Fibroblast of upper back skin (primary cell): ENCODE measurements at regions not wholly inside any gene's neighbourhood (a gene's known extent, or its start where the extent isn't known, plus 50 kb on each side); places are given as distances from the start of the nearest gene placed in this dataset.

Experiments used
- DNase-seq: peaks from one replicate; pipeline ENCODE4 v3.0.0-alpha.2; 2013

DNA sequence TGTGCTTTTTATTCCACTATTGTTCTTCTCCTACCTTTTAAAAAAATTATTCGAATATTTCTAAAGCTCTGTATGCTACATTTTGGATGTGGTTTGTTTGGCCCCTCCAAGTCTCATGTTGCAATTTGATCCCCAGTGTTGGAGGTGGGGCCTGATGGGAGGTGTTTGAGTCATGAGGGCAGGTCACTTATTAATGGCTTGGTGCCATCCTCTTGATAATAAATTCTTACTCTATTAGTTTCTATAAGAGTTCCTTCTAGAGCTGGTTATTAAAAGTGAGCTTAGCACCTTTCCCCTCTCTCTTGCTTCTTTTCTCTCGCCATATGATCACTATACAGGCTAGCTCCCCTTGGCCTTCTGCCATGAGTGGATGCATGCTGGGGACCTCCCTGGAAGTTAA lies 445.6 kb upstream of the PDE3A start:
- DNase-seq, result no peak

DNA sequence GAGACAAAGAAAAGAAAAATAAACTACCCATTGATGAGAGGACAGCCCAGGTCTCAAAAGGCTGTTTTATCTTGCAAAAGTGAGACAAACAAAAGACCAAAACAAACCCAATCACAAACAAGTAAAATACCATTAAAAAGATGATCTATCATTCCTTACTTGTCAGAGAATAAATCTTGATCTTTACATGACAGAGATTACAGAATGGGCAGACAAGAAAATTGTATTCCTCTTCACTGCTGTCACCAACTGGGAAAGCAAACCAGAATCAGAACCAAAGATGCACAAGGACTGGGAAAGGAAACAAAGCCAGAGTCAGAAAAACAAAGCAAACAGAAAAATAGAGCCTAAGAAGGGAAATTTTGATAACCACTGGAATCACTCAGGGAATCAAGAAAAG lies 444.0 kb upstream of the PDE3A start:
- DNase-seq, result no peak

DNA sequence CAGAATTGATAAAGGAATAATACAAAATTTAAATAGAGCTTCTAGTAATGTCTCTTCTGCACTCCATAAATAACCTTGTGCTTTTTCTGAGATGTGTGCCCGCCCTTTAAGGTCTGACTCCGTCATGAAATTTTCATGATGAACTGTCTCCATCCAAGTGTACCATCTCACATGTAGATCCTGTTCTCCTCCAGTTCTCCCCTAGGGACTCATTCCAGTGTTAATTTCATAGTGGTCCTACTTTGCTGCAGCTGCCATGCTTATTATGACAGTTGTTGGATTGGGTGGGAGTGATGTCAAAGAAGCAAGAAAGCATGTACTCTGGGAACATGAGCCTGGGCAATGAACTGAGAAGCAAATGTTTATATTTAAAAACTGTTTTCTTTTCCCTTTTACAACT lies 442.5 kb upstream of the PDE3A start:
- DNase-seq, result no peak

DNA sequence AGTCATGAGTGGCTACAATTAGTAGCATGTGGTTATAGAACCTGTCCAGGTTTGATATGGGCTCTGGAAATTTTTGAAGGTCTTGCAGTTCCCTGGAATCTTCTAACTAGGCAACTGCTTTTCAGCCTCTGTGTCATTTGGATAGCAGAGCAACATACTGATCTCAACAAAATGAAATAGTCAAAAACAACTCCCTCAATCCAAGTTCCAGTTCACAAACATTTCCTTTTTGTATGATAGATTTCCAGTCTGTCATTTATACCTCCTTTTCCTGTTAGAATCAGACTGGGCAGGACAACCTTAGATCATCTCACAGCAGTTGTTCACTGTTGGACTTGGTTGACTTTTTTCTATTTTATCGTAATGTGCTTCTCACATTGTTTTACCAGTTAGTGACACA lies 442.1 kb upstream of the PDE3A start:
- DNase-seq, result no peak

DNA sequence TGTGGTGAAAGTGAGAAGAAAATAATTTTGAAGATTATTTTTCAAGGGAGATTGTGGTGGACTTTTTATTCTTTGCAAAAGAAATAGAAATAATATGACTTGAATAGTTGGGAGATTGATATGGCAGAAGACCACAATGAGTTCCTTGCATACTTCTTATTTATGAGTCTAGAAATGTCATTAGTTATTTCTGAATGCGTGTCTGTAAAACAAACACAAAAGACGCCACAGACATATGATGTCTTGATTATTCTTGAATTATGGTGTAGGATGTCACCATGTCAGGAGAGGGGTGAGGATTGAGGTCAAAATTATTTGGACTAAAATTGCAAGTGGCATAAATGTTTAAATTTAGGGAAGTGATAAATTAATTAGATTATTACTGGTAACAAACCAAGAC lies 440.7 kb upstream of the PDE3A start:
- no peak for DNase-seq

DNA sequence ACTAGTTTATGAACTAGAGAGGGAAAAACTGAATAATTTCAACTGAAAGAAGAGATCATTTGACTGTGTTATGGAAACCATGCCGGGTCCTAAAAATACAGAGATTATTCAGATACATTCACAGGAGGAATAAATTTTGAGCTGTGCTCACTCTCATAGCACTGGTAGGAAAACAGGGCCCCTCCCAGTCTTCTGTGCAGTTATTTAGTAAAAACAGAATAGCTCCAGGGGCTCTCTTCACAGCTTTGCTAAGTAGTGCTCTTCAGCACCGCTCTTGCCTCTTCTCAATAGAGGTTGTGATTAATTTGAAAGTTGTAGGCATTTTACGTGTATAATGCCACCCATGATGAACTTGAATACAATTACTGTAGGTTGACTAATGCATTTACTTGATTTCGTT lies 435.9 kb upstream of the PDE3A start:
- DNase-seq, result no peak

DNA sequence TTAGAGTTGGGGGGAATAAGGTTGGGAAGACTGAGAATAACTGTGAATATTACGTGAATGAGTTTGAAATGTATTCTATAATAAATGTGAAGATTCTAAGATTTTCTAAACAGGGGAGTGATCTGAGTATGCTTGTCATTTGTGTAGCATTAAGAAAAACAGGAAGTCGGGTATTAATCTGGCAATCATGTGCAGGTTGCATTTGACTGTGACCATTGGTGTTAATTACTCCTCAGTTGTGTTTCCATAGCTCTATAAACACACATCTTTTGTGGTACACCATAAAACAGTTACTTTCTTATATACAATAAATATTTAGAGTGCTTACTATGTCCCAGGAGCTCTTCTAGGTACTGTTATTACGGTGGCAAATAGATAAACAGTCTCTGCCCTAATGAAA lies 434.4 kb upstream of the PDE3A start:
- DNase-seq, result no peak

DNA sequence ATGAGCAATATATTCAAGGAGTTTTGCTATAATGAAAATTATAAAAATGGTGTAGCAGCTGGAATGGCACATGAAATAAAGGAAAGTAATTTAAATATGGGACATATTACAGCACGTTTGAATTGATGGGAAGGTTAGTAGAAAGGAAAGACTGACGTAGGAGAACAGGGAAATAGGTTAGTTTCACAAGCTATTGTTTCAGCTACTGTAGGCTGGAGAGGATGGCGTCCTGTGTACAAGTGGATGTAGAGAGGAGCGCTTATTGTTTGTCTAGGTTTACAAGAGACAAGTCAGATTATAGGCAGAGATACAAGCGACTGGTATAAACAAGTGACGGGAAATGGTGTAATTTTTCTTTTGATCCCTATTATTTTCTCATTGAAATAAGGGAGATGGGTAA lies 431.2 kb upstream of the PDE3A start:
- DNase-seq, result no peak

DNA sequence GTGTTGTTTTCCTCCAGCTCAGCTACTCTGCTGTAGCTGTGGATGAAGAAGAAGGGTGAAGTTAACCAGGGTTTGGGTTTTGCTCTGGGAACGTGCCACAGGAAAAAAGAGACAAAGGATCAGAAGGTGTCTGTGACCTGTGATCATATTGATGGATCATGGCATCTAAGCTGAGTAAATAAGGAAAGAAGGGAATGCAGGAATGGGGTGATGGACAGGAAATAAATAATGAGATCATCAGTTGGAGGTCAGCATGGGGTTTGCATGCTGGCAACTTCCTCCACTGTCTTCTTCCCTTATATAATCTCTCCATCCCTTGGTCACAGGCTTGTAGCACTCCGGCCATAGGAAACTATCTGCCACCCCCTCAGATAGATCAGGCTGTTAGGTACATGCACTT lies 430.3 kb upstream of the PDE3A start:
- no peak for DNase-seq

DNA sequence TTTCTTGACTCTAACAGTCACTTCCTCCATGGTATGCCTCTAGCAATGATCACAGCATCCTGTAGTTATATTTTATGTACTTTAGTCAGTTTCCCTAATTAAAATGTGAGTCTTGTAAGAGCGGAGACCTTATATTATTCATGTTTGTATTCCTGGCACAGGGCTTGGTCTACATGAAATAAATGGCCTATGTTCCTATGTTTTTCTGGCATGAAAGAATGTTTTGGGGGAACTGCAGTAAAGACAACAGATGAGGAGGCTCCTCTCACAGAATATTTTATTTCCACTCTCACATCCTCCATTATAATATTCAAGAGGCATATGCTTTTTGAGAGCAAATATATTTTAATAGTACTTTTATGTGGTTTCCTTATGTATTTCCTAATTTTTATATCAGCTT lies 429.8 kb upstream of the PDE3A start:
- no peak for DNase-seq

DNA sequence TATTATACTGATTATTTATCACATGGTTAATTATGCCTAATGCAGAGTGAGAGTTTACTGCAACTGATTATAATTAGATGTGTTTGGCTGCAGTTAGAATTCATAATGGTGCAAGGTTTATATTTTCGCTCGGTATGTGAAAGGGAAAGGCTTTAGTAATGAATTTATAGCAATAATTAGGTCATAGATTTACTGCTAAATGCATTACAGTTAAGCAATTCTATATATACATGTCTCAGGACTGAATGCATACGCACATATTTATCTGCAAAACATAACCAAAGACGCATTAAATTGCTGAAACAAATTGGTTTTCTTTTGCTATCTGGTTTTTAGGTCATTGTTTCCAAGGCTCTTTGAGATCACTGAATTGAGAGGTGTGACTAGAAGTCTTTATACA lies 428.1 kb upstream of the PDE3A start:
- no peak for DNase-seq

DNA sequence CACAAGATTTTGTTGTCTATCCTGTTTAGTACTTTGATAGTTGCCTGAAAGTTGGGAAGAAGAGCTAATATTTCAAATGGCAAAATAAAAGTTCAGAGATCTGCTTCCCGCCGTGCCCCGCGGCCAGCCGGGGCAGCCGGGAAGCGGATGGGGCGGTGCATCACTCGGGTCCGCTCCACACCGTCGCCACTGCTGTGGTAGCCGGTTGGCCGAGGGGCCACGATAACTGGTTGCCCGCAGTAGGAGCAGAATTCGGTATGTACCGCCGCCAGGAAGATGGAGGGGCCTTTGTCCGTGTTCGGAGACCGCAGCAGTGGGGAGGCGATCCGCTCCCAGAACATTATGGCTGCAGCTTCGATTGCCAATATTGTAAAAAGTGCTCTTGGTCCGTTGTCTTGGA lies 427.2 kb upstream of the PDE3A start:
- no peak for DNase-seq

DNA sequence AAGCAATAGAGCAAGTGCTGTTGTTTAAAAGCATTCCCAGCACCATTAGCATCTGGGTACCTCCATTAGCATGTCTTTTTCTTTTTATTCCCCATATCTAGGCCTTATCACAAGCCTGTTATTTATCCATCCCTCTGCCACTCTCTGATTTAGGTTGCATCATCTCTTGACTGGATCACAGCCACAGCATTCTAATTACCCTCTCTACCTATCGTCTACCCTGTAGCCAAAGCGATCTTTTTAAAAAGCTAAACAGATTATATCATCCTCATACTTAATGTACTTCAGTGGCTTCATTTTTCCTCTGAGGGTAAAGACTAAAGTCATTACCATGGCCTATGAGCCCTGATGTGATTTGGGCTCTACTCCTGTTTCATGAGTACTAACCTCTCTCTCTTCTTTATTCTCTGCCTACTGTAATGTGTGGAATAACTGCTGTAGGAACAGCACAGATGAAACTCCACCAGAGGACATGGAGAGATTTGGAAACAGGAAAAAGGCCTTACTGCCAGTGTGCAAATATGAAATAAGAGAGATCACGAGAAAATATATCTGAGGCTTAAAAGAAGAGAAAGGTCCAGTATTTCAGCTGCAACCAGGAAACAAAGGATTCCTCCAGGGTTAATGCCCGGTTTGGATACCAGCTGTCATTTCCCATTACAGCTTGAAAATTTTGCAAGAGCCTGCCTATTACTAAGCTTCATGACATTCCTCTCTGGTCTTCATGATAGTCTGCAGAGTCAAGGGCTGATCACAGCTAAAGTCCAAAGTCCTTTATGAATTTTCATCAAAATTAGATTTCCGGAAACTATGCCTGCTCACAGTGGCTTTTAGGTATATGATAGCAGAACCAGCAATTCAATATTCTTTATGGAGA lies 422.5 kb upstream of the PDE3A start:
- peak; percentile 68 for DNase-seq

DNA sequence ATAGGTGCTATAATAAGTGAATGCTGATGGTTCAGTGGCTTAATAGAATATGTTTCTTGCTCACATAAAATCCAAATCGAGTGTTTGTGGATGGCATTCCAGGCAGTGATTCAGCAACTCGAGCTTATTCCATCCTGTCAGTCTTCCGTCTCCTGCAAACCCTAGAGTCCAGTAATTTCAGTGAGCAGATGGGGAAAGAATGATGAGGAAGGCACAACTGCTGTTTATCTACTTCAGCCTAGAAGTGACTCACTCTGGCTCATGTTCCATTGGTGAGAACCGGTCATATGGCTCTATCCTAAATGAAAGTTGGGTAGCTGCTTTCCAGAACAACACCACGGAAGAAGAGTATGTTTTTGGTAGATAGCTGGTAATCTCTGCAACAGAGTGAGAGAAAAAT lies 421.8 kb upstream of the PDE3A start:
- peak; percentile 97 for DNase-seq

DNA sequence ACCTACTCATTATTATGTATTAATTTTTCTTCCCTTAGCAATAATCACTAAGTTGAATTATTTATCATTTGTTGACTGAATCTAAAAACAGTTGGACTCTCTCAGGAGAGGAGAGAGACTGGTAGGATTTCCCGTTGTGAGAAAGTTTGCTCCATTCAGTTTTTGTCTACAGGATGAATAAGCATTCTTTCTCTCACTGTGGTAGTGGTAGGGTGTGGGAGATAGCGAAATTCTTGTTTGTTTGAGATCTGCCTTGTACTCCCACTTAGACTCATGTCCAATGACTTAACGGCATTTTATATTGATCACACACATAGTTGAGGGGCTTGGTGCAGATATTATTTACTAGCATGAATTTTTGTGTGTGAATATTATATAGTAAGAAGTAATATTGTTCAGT lies 421.0 kb upstream of the PDE3A start:
- no peak for DNase-seq

DNA sequence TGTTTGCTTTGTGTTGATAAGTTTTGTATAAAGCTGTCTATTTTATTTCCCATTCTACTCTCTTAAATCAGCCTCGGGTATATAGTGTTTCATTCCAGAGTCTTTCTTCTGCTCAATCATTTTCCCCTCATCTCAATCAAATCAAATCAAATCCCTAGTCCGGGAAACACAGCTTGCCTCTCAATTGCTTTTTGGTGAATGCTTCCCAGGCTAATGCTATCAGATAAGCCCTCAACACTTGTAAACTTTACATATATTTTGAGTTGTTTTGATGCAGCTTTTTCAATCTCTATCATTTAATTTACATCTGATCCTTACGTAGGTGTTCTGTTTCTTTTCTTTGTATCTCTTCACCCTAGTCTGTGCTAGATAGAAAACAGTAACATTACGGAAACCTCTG lies 416.7 kb upstream of the PDE3A start:
- DNase-seq, result no peak

DNA sequence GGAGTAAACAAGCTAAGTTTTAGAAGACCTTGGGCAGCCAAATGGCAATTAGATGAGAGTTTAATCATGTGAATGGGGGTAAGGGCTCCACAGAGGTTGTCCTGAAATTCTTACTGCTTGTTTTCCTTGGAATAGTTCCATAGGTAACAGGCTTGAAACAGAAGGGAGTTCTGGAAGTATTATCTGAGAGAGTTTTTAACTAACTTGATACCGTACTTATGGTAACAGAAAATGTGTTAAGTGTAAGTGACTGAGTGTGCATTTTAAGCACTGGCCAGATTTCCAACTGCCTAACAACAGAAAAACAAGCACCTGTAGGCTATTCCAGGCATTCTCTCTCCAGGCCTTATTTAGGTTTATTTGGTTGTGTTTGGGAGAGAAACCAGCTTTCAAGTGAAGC lies 414.6 kb upstream of the PDE3A start:
- no peak for DNase-seq

DNA sequence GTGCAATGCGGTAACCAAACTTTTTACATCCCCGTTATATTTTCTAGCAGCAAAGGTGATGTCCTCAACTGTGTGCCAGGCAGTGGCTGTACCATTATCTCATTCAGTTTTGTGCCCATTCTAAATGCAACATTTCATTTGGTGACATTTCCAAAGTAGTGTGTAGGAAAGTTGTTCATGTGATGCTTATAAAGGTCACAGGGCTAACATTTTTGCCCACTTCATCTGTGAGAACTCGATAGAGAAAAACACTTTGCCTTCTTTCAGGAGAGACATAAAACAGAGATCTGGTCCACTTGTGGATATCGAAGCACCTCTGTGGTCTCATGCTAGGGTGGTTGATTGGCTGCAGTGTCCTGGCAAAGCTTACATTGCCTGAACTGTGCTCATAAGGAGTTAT lies 414.2 kb upstream of the PDE3A start:
- no peak for DNase-seq

DNA sequence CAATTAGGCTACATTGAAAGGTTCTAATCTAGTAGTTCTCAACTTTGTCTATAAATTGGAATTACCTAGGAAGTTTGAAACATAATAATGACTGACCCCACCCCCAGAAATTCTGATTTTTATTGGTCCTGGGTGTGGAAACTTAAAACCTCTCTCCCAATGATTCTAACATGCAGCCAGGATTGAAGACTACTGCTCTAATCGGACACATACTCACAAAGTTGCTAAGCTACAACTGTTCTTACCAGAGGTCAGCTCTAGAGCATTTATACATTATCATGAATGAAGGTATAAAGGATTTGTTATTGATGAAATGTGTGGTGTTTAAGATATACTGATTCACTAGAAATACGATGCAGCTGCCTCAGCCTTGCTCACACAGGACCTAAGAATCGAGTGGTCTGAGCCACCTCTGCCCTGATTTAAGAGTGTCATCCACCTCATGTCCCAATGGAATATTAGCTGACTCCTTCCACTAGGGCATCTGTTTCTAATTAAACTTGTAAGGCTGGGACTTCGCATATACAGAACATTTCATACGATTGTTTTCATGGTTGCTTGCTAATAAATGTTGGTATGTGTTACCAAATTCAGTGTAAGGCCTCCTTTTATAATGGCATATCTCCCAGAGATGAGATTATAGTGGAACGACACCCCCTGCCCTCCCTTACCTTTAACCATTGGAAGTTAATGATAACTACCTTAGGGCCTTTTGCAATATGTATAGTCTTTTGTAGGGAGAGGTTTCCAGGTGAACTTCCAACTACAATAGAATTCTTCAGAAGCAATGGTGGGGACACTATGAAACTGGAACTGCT lies 410.8 kb upstream of the PDE3A start:
- peak; percentile 54 for DNase-seq

DNA sequence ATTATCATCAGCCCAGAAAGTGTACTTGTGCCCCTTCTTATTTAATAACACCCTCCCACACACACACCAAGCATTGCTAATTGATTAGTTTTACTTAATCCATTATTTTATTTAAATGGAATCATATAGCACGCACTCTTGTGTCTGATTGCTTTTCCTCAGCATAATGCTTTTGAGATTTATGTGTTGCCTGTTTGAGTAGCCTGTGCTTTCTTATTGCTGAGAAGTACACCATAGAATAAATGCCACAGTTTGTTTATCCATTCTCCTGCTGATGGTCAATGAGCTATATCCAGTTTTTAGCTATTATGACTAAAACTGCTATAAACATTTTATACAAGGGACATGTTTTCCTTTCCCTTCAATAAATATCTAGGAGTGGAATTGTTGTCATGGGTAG lies 409.9 kb upstream of the PDE3A start:
- no peak for DNase-seq

DNA sequence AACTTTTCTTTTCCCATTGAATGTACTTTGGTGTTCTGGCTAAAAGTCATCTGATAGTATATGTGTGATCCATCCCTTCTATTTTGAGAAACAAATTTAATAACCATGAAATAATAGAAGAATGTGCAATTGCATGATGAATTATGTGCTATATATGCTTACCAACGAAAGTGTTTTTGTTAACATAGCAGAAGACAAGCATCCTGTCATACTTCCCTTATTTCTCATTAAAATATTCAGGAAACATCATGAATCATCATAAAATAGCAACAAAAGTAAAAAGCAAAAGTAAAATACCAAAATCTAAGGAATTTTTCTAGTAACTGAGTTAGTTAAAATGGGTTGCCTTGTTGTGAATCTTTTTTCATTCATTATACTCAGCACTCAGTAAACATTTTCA lies 409.0 kb upstream of the PDE3A start:
- no peak for DNase-seq

DNA sequence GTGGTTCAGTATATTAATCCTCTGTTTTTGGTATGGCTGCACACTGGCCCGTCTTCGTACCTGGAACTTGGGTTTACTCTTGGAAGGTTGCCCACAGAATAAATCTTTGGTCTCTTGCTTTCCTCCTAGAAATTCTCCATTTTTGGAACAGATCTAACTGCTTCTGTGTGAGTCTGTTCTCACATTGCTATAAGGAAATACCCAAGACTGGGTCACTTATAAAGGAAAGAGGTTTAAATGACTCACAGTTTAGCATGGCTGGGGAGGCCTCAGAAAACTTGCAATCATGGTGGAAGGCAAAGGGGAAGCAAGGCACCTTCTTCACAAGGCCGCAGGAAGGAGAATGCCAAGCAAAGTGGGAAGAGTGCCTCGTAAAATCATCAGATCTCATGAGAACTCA lies 407.8 kb upstream of the PDE3A start:
- no peak for DNase-seq

DNA sequence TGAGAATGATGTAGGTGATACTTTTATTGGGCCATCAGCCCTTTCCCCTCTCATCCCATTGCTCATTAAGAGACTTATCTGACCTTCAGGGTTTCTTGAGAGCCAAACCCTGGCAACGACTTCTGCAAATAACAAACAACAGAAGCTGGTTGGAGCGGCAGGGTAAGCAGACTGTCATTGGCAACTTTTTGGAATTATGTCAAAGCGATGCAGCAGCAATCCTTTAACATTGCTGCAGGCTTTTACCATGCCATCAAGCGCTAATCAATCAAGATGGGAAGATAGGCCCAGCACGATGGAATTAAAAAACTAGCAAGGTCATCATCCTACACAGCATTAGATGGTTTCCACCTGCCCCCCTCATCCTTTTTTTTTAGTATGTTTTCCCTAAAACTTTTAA lies 406.1 kb upstream of the PDE3A start:
- DNase-seq, result no peak

DNA sequence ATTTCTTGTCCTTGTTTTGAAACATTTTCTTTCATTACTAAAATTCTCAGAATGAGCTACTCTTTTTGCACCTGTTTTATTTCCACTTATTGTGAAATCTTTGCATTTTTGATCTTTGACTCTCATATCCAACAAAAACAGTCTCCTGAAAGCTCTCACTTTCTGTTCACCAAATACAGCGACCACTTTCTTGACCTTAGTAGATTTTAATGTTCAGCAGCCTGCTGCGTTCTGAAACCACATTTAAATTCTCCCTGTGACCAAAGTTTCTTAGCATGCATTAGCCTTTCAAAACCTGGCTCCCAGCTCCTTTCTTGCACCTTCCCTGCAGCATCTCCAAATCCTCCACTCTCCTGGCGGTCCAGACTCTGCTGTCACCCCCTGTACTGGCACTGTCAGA lies 404.4 kb upstream of the PDE3A start:
- DNase-seq, result peak; percentile 34

DNA sequence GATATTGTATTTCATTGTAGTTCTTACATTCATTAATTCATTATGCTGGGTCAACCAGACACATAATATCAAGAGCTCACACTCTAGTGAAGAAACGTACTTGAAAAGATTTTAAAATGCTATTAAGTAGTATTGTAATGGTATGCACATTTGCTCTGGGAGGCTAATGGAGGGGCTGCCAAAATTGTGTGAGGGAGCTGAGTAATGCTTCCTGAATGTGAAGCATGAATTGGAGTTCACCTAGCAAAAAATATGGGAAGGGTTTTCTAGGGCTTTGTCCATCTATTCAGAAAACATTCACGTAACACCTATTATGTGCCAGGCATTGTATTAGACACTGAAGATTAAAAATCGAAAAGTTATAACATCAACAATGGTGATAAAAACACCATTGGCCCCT lies 403.8 kb upstream of the PDE3A start:
- DNase-seq, result peak; percentile 75
